ENCODE measurements at regions not wholly inside any gene's neighbourhood (a gene's known extent, or its start where the extent isn't known, plus 50 kb on each side); places are given as distances from the start of the nearest gene placed in this dataset.
"Not testable (repeated sequence)": the region's sequence is repeated elsewhere in the genome, so short reads cannot be mapped to it uniquely, and the experiment has no call there.

DNA sequence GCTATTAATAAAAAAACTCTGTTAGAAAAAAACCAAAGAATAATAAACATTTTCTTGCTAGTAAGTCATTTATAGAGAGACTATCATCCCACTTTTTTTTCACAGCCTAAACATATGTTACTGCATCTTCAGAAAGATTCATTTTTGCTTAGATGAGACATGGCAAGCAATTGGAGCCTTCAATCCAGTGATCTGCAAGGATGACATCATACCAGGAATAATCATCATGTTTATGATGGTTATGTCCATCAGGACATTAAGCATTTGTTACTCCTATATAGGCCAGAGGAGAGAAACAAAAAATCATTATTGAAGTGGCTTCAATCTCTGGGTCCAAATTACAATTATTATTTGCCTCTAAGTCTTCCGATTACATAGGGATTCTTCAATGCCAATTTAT is 626.3 kb upstream of the CCNG1 start:
- DNase-seq, result no peak

DNA sequence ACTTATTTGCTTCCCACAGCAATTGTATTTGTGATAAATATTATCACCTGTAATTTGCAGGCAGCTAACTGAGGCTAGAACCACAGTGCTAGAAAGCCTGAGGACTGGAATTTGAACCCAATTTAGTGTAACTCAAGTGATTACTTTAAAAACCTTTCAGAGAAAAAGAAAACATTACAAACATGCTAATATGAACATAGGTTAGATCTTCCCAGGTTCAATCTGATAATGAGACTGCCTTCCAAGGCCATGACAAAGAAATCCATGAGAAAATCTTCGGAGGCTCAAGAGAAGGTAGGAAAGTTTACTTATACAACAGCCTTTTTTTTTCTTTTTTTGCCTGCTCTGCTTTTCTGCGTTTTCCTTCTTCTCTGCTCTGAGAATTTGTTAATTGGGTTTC is 620.6 kb upstream of the CCNG1 start:
- no peak for DNase-seq

DNA sequence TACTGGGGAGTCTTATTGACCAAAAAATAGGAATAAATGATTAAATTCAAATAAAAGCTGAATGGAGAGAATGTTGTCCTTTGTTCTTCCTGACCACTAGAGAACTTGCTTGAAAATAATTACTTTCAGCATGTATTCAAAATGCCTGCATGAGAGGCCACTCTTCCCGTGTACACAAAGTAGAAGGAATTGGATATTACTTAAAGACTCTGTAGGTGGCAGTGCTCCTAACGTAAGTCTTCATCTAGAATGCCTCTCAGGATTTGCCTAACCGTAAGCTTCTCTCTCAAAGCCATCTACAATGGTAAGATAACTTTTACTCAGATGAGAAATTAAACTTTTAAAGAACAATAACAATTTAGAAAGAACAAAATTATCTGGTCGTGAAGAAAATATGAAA is 620.0 kb upstream of the CCNG1 start:
- no peak for DNase-seq

DNA sequence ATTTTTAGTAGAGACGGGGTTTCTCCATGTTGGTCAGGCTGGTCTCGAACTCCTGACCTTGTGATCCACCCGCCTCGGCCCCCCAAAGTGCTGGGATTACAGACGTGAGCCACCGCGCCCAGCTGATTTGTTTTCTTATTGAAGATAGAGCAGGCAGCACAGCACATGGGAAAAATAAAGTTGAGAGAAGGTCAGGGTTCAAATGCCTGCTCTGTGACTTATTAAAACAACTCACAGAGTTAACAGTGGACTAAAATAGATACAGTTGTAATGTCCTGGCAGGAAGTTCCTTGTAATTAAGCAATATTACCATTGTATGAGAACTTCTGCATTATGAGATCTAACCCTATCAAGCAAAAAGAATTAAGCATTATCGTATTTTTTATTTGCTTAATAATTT is 615.7 kb upstream of the CCNG1 start:
- not testable (repeated sequence) for DNase-seq

DNA sequence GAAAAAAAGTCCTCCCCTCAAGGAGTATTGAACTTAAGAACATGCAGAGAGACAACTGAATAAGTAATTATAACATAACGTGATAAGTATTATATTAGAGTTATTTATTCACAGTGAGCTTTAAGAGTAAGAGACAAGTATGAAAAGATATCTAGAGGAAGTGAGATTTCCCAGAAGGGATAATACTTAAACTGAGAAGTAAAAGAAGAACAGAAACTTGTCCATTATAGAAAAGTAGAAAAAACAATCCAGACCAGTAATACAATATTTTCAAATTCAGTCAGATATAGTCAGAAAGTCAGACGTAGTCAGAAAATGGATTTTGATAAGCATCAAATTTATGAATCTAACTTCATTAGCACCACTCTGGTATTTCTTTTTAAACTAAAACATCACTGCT is 613.0 kb upstream of the CCNG1 start:
- DNase-seq, result no peak

DNA sequence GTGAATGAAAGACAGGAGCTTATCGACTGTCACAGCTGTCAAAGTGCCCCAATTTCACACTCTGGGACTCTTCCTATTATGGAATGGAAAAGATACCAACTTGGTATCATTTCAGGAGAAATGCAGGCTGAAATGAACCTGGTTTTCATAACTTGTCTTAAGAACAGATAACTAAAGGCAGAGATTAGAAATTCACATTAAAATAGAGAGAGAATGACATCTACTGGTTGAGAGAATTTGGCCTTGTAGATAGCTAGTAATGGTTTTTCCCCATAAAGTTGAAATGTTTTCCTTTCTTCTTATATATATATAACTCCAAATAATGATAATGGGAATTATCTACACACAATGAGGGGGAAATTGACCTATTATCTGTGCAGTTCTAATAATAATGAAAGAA is 600.2 kb upstream of the CCNG1 start:
- DNase-seq, result no peak

DNA sequence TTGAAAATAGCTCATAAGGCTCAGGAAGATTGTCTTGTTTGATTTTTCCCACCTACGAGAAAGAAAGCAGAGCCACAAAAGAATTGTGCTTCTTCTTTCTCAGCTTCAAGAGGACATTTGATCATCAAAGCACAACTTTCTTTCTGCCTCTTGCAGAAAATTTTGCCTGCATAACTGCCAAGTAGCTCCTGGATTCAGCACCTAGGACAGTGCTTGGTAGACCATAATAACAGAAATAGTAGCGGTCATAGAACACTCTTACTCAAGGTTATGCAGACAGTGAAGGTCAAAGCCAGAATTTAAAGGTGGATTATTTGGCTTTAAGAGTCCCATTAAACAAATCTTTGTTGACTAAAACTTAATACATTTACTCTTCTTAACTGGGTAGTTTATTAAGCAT is 594.7 kb upstream of the CCNG1 start:
- DNase-seq, result no peak

DNA sequence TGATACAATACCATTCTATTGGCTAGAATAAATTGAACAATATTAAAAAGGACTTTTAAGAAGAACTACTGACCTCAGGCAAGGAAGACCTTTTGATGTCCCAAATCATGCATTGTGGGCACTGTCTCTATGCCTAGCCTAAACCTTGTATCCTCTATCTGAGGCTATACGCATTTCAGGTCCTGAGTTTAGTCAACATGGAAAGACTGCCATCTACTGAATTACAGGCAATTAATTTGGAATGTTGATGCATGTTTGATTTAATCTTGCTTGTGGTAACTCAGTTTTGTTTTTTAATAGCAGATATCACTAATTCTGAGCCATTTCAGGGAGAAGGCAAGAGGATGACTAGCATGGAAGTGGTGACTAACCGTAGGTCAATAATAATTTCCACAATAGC is 585.3 kb upstream of the CCNG1 start:
- DNase-seq, result no peak

DNA sequence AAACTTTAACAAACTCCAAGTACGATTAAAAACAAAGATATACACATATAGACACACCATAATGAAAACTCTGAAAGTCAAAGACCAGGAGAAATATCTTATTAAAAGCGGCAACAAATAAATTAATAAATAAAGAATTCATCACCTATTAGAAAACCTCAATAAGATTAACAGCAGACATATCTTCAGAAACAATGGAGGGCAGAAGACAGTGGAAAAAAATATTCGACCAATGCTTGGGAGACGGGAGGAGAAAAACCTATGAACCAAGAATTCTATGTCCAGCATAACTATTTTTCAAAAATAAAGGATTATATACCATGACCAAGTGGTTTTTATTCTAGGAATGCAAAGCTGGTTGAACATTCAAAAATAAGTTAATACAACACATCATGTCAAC is 578.6 kb upstream of the CCNG1 start:
- no peak for DNase-seq

DNA sequence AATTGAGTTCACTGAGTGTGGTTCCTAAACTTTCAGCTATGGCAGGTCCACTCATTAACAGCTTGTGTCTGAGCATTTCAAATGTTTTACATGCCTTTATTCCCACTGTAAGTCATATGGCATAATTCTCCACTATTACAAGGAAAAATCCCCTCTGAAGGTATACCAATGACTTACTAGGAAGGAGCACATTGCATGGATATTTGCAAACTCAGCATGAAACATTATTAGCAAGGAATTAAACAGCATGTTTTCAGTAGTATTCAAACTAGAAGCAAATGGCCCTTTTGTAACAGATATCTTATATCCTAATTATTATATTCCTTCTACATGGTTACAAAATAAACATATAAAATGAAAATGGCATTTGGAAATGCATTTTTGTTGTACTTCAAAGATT is 566.4 kb upstream of the CCNG1 start:
- DNase-seq, result no peak

DNA sequence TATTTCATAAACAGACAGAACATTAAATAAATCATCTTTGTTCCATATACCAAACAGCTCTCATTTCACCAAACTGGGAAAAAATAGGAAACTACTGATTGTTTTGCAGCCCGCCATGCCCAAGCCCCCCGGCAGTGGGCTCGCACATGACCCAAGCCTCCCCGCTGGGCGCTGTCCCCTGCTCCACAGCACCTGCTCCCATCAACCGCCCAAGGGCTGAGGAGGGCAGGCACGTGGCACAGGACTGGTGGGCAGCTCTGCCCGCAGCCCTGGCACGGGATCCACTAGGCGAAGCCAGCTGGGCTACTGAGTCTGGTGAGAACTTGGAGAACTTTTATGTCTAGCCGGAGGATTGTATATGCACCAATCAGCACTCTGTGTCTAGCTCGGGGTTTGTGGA is 554.8 kb upstream of the CCNG1 start:
- no peak for DNase-seq

DNA sequence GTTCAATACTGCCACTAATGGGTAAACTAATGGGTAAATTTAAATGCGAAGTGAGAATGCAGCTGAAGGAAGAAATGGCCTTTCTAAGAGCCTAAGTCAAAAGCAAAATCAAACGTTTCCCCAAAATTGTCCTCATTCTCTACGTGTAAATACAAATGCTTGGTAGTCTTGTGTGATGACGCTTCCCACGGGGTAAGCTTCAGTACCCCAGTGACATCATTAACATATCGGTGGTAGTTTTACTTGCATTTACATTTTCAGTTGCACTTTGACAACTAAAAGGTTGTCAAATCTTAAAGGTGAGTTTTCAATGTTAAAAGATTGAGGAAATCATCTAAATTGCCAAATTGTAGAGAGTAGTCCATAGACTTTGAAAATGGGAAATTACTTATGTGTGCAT is 550.7 kb upstream of the CCNG1 start:
- DNase-seq, result no peak

DNA sequence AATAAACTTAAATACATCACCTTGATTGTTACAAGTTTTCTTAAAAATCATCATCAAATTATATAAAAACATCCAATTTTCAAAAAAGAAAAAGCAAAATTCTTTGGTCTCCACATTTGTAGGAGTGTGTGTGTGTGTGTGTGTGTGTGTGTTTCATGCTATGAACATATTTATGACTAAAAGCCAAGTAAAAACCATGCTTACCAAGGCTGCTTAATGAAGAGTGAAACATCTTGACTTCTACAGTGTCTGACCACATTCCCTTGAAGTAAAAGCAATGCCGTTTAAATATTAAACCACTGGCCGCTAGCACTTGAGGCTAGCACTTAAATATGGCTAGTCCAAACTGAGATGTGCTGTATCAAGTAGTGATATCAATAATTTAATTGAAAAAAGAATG is 549.1 kb upstream of the CCNG1 start:
- no peak for DNase-seq

DNA sequence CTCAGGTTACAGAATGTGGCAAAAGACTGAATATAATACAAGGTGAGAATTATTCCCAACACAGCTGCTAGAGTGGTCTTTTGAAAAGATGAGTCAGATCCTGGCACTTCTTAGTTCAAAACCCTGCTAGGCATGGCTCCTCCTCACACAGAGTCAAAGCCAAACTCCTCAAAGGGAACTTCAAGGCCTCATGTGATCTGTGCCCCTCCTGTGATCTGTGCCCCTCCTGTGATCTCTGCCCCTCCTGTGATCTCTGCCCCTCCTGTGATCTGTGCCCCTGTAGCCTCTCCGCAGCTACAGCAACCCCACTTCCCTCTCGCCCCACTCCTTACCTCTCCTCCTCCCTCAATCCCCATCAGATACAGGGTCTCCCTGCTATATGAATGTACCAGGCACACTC is 525.5 kb upstream of the CCNG1 start:
- DNase-seq, result no peak

DNA sequence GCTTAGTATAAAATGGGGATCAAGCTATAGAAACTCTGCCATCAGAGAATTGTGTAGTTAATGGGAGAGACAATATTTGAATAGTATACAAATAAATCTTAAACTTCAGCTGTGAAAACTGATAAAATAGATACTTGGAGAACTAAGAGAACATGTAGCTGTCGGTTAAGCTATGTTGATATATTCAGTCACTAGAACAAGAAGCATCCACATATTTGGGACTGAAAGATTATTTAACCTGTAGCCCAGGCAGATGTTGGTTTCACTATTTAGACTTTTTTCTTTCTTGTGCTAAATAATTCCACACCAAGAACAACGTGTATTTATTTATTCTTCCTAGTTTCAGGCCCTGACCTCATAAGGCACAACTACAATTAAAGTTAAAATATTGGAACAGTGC is 521.0 kb upstream of the CCNG1 start:
- no peak for DNase-seq

DNA sequence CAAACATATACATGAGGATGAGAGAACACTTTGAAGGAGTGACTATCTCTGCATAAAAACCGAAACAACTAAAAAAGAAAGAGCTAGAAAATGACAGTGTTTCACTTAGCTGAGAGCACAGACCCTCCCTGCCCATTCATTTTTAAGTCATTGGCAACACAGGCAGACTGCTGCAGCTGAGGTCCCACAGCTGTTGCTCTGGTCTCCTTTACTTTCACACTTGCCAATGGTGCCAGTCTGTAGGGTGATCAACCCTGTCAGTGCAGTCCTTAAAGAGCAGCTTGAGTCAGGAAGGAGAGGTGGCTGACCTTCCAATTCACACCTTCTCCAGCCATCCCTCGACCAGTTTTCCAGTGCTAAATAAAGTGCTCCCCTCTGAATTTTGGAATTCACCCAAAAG is 508.3 kb upstream of the CCNG1 start:
- DNase-seq, result no peak

DNA sequence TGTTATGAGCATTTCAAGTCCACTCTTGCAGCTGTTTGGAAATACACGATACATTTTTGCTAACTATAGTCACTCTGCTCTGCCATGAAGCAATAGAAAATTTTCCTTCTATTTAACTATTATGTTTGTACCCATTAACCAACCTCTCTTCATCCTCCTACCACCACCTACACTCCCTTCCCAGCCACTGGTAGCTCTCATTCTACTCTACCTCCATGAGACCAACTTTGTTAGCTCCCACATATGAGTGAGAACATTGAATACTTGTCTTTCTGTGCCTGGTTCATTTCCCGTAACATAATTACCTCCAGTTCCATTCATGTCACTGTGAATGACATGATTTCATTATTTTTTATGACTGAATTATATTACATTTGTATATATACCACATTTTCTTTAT is 505.9 kb upstream of the CCNG1 start:
- DNase-seq, result no peak

DNA sequence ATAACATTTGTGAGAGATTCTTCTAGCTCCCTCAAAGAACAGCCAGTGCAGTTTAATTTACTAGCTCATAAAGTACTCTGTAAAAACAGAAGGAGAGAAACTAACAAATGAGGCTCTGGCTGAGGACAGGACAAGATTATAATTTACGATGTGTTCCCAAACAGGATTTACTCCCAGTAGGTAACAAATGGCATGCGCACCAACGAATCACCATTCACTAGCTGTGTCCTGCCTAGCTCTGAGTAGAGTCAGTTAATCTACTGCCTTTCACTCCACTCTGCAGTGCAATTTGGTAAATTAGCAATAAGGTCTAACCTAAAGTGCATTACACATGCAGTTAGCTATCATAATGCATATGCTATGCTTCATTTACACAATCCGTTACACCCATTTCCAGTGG is 497.4 kb upstream of the CCNG1 start:
- no peak for DNase-seq

DNA sequence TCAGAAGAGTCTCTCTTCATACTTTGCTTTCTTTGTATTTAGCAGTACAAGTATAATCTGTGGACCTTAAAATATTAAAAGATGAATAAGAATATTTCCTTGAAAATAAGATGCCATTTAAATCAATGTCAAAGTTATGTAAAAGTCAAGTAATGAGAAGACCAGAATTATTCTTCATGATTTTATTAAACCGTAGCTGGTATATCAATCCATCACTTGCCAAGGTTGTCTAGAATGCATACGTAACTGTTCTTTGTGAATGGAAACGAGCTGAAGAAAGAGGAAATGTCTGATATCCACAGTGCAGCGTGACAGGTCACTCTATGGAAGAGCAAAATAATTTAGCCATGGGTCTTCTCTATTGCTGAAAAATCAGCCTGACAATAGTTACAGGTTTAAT is 488.7 kb upstream of the CCNG1 start:
- DNase-seq, result no peak

DNA sequence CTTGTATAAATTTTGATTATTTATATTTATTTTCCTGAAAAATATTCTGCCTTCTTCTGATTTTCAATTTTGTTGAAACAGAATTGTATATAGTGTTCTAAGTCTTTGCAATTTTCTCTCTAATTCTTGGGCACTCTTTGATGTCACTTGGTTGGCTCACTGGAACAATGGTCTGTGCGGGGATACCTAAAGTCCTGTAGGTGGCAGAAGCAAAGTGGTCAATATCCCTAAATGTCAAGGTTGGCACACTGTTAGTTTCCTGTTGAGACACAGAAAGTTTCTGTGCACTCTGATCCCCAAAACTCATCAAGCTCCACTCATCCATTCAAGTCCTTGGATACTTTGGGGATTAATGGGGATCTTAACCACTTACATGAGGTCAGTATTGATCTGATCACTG is 480.8 kb upstream of the CCNG1 start:
- no peak for DNase-seq

DNA sequence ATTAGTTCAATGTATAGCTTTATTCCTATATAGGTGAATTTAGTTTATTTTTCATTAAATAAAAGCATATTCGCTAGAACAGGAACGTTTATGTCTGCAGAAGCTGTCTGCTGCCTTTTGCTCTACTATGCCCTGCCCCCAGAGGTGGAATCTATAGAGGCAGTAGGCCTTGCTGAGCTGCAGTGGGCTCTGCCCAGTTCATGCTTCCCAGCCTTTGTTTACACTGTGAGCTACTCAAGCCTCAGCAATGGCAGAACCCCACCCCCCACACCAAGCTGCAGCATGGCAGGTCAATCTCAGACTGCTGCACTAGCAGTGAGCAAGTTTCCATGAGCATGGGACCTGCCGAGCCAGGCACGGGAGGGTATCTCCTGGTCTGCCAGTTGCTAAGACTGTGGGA is 473.3 kb upstream of the CCNG1 start:
- DNase-seq, result not testable (repeated sequence)

DNA sequence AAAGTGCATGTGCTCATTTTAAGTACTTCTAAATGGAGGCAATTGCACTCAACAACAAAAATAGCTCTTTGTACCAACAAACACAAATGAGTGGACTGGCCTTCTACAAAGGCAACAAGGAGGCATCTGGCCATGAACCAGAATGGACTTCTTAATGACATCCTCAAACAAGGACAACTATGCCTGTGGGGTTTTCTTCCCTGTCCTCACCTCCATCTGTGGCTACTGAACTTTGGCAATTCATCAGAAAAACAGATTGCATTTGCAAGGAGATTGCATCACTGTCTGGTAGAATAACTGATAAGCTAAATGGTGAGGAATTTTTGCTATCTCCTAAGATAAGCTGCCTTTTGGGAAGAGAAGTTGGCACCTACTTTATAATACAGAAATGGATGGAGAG is 447.3 kb upstream of the CCNG1 start:
- no peak for DNase-seq

DNA sequence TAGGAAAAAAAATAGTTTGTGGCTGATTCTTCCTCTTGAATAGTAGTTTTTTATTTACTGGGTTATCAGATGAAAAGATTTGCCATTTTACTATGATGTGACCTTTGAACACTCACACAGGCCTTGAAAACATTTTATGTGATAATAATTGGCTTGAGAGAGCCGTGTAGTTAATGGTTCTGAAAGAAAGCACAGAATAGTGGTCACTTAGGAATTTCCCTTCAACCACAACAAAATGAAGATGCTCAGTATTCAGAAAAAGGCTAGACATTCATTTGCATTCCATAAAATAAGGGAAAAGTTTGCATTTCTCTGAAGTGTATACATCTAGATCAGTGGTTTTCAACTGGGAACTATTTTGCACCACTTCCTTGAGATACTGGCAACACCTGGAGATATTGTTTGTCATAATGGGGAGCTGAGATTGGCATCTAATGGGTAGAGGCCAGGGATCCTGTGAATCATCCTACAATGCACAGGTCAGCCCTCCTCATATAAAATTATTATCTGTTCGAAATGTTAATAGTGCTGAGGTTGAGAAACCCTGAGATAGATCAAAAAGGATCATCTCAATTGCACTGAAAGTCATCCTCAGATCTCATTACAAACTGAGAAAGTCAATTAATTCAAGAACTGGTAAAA is 446.4 kb upstream of the CCNG1 start:
- no peak for DNase-seq

DNA sequence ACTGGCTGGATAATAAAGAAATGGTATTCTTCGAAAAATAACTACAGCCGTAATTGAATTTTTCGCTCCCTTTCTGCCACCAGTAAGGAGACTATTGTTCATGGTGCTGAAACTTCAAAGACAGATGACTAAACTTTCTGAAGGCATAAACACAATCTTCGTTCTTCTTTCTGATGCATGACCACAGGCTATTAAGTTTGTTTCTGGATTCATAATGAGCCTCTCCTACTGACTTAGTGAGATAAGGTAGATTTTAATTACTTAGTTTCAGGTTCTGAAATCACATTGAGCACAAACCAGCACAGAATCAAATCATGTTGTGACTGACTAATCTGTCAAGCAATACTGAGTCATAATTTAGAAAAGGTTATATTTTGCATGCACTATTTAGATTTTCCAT is 441.8 kb upstream of the CCNG1 start:
- DNase-seq, result no peak

DNA sequence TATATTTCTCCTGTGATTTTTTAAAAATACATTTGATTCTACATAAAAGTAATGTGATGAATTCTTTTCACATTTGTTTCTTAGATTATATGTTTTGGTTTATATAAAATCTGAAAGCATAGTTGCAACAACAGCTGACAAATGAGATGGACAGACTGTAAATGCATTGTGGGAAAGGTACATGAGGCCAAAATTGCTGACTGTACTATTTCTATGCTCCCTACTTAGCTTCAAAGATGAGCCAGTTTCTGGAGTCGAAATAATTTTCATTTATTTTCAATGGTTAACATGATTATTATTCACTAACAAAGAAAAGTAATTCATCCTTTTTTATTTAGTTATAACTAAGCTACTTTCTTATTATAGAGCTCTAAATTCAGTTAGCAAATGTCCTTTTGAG is 441.3 kb upstream of the CCNG1 start:
- no peak for DNase-seq

DNA sequence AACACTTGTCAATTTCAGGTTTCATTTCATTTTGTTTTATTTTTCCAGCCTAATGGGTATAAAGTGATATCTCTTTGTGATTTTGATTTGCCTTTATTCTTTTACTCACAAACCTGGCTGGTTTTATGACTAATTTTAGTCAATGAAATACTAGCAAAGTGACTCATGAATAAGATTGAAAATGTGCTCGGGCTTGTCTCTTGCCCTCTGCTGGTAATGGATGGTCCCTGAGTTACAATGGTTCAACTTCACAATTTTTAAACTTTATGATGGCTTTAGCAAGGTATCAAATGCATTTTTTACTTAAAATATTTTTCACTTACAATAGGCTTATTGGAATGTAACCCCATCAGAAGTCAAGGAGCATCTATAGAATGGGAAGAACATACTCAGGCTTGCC is 431.4 kb upstream of the CCNG1 start:
- DNase-seq, result no peak
